Thoracic aorta (tissue), 2 donors: ENCODE measurements at regions not wholly inside any gene's neighbourhood (a gene's known extent, or its start where the extent isn't known, plus 50 kb on each side); places are given as distances from the start of the nearest gene placed in this dataset.

Experiments
- ATAC-seq: fragments of 150-250 bp; one replicate; pipeline ENCODE4 v1.8.0; 2017; ENCODE audit warnings: low read depth; ENCODE audit not compliant: insufficient number of reproducible peaks, low FRiP score
- DNase-seq: peaks from one replicate; pipeline ENCODE4 v3.0.0-alpha.2; 2020; ENCODE audit warnings: low spot score
- H3K27ac ChIP-seq, 2 donors: fragments of 200-600 bp; sonication (generic); 1 replicate in 1 of 2; 2 replicates in 1 of 2; pipeline ENCODE4 v1.5.1; 2016; ENCODE audit warnings: mild to moderate bottlenecking in 2 of 2, moderate library complexity in 2 of 2
- H3K27me3 ChIP-seq: fragments of 200-600 bp; sonication (generic); replicated peaks from 2 replicates; pipeline ENCODE4 v1.6.0; 2016; ENCODE audit warnings: mild to moderate bottlenecking; ENCODE audit not compliant: insufficient read depth
- H3K36me3 ChIP-seq: fragments of 200-600 bp; sonication (generic); one replicate; pipeline ENCODE4 v1.5.1; 2016
- H3K4me1 ChIP-seq, 2 donors: fragments of 200-600 bp; sonication (generic); 1 replicate in 1 of 2; 2 replicates in 1 of 2; pipeline versions ENCODE4 v1.5.1 to v1.6.0; 2016; ENCODE audit warnings: low read depth in 2 of 2, mild to moderate bottlenecking in 1 of 2; ENCODE audit not compliant: control insufficient read depth in 1 of 2
- H3K4me3 ChIP-seq: fragments of 200-600 bp; sonication (generic); 2 replicates; pipeline ENCODE4 v1.5.1; 2016; ENCODE audit warnings: mild to moderate bottlenecking
- H3K9me3 ChIP-seq: fragments of 200-600 bp; sonication (generic); 2 replicates; pipeline ENCODE4 v1.5.1; 2016
- CTCF ChIP-seq: fragments of 200-600 bp; sonication (generic); IDR thresholded peaks from one replicate; pipeline ENCODE4 v1.5.1; 2019; ENCODE audit warnings: antibody characterized with exemption

GRCh38 chr6:126091466-126091865, 105.1 kb downstream of the TRMT11 start:
- DNase-seq (no peak), ATAC-seq (no peak)

GRCh38 chr6:126093108-126093507, 106.8 kb downstream of the TRMT11 start:
- Histone ChIP-seq H3K4me1 (no peaks in the 10 kb centered on the region), H3K9me3 (no peaks in the 10 kb centered on the region), H3K27me3 (no peaks in the 10 kb centered on the region), H3K4me3 (no peak overlapping the region), H3K27ac (no peak overlapping the region), H3K36me3 (no peaks in the 10 kb centered on the region)
- no peak for DNase-seq
- no peak for ATAC-seq
- no peak for TF ChIP-seq CTCF

More at GRCh38 chr6:126091466-126091865, 105.1 kb downstream of the TRMT11 start:
- Histone ChIP-seq H3K27me3 (no peaks in the 10 kb centered on the region), H3K9me3 (no peaks in the 10 kb centered on the region), H3K36me3 (no peaks in the 10 kb centered on the region), H3K27ac (no peak overlapping the region), H3K4me3 (no peak overlapping the region), H3K4me1 (no peaks in the 10 kb centered on the region)
- TF ChIP-seq CTCF = no peak

GRCh38 chr6:126094411-126094810, 108.1 kb downstream of the TRMT11 start:
- DNase-seq = no peak
- Histone ChIP-seq H3K36me3 (no peaks in the 10 kb centered on the region), H3K27ac (no peak overlapping the region), H3K27me3 (no peaks in the 10 kb centered on the region), H3K4me3 (no peak overlapping the region), H3K4me1 (no peaks in the 10 kb centered on the region), H3K9me3 (no peaks in the 10 kb centered on the region)
- TF ChIP-seq CTCF = no peak
- ATAC-seq = no peak

- H3K9me3 ChIP-seq = no peaks in the 10 kb centered on the region
- no peaks in the 10 kb centered on the region for H3K27me3 ChIP-seq
- DNase-seq (no peak), ATAC-seq (no peak)
- H3K4me1 ChIP-seq = no peaks in the 10 kb centered on the region
- H3K4me3 ChIP-seq = no peak overlapping the region
- no peaks in the 10 kb centered on the region for H3K36me3 ChIP-seq
- no peak for TF ChIP-seq CTCF
- no peak overlapping the region for H3K27ac ChIP-seq
Observed at GRCh38 chr6:126100386-126100785, 114.0 kb downstream of the TRMT11 start.

- Histone ChIP-seq H3K36me3 (no peaks in the 10 kb centered on the region), H3K27ac (no peak overlapping the region), H3K4me1 (peaks cover 0 to under 1% of the 10 kb centered on the region in 2 donors), H3K27me3 (no peaks in the 10 kb centered on the region), H3K4me3 (no peak overlapping the region), H3K9me3 (no peaks in the 10 kb centered on the region)
- ATAC-seq = no peak
- no peak for DNase-seq
- TF ChIP-seq CTCF = no peak
Observed at GRCh38 chr6:126102358-126102757, 116.0 kb downstream of the TRMT11 start.
